H4 (cell line): ENCODE measurements at regions not wholly inside any gene's neighbourhood (a gene's known extent, or its start where the extent isn't known, plus 50 kb on each side); places are given as distances from the start of the nearest gene placed in this dataset.

Experiments
- DNase-seq: peaks from one replicate; pipeline ENCODE4 v3.0.0-alpha.2; 2015; ENCODE audit warnings: low spot score

DNA sequence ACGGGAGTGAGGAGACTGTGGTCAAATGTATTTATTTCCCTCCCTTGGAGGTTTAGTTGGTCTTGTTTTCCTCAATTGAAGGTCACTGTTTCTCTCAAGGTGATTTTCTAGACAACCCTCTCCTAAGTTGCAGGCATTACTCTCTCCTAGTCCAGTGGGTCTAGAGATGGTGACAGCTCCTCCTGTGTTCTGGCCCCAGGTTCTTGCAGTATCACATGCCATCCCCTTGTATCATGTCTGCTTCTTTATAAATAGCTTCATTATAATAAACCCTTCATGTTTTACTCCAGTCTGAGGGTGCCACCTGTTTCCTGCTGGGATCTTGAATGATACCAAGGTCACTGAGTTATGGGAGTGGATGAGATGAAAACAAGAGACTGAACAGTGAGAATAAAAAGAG, 208.0 kb upstream of the KCNN2 start:
- DNase-seq: no peak

- DNase-seq: no peak
Observed at GRCh38 chr5:114166081-114166480, 195.8 kb upstream of the KCNN2 start.

- no peak for DNase-seq
Observed at GRCh38 chr5:114174131-114174530, 187.7 kb upstream of the KCNN2 start.

GRCh38 chr5:114174837-114175236, 187.0 kb upstream of the KCNN2 start:
- no peak for DNase-seq

- no peak for DNase-seq
Observed at GRCh38 chr5:114176356-114176755, 185.5 kb upstream of the KCNN2 start.

- no peak for DNase-seq
Observed at GRCh38 chr5:114179134-114179533, 182.7 kb upstream of the KCNN2 start.

GRCh38 chr5:114184006-114184405, 177.9 kb upstream of the KCNN2 start:
- DNase-seq: no peak

GRCh38 chr5:114185274-114185673, 176.6 kb upstream of the KCNN2 start:
- peak; percentile 64 for DNase-seq

GRCh38 chr5:114191441-114191840, 170.4 kb upstream of the KCNN2 start:
- DNase-seq: no peak

GRCh38 chr5:114192108-114192507, 169.8 kb upstream of the KCNN2 start:
- DNase-seq: peak; percentile 11

DNA sequence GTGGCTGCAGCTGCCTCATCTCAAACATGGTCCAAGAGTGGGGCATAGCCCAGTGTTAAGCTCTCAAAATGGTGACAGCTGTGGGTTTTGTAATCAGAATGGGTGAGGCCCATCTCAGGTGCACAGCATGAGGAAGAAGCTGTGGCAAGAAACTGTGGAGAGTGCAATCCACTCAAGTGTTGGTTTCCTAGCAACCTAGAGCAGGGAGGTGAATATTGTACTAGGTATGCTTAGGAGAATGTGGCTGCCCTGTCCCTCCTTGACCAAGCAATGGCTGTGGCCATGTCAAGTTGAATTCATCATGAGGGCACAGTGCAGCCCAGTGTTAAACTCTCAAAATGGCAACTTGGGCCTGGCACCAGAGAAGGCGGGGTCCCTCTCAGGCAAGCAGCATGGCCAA, 160.5 kb upstream of the KCNN2 start:
- DNase-seq: no peak

DNA sequence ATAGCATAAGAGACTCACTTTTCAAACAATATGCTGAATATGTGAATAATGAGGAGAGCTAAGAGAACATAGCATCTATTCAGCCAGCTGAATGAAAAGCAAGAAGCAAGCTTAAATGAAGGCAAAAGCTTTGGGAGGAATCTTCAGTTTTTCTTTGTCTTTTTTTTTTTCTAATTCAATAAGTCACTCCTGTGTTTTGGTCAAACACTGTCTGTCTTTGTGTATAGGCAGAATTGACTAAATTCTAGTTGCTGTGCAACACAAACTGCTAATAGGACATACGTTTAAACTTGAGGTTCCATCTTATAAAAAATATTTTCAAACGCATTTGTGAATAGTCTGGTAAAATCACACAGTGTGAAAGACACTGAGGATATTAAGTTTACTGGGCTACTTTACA, 156.9 kb upstream of the KCNN2 start:
- DNase-seq: no peak

- DNase-seq: no peak
Observed at GRCh38 chr5:114206640-114207039, 155.2 kb upstream of the KCNN2 start.

DNA sequence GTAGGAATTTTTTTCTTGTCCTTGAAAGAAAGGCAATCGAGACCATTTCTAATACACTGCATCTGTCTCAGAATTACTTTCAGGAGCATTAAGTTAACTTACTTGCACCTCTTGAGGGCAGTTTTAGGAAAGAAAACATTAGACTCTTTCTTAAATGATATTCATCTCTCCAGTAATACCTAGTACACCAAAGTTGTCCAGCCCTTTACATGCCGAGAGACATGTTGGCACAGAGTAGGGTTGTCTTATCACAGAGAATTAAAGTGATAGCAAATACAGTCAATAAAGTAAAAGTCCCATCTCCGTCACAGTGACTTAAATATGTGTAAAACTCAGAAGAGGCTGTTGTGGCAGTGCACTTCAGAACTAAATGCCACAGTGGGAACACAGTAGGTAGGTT, 154.3 kb upstream of the KCNN2 start:
- DNase-seq: no peak

- no peak for DNase-seq
Observed at GRCh38 chr5:114208120-114208519, 153.8 kb upstream of the KCNN2 start.

DNA sequence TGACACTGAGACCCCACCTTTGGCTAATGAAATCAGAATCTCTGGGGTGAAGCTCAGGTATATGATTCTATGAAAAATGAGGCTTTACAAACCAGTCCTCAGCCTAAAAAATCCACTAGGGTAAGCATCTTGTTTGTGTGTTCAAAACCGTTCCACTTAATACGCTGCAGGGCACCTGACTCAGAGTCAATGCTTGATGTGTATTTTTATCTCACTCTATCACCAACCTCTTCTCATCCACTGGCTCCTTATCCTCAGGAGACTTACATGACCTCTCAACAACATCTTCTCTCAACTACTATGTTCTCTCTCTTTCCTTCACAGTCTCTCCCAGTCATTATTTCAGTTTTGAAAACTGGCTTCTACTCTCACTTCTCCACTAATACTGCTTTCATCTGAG, 153.3 kb upstream of the KCNN2 start:
- DNase-seq: no peak

DNA sequence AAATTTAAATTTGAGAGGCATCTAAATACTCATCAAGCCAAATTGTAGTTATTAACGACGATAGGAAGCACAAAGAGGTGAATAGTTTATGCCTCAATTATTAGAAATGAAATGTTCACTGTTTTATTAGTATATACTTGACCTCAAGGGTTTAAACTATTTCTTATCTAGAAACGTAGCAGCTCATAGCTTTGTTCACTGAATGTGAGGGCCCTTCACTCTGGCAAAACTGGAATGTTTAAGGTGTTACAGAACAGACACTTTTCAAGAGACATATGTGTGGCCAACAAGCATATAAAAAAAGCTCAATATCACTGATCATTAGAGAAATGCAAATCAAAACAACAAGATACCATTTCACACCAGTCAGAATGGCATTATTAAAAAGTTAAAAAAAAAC, 151.2 kb upstream of the KCNN2 start:
- no peak for DNase-seq

DNA sequence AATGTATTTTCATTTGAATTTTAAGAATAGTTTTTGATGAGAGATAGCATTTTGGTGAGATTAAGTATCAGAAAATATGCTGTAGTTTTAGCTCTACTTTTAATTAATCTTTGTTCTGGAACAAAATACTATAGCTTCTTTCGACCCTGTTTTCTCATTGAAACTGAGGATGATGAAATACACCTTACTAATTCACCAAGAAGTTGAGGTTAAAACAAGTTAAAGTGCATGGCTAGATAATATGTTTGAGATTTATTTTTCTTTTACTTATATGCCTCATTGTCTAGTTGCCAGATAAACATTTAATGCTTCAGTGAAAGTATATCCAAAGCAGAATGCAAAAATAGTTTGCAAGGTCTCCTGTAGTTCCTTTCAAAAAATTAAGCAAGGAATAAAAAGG, 140.1 kb upstream of the KCNN2 start:
- no peak for DNase-seq

GRCh38 chr5:114223866-114224265, 138.0 kb upstream of the KCNN2 start:
- peak; percentile 33 for DNase-seq

DNA sequence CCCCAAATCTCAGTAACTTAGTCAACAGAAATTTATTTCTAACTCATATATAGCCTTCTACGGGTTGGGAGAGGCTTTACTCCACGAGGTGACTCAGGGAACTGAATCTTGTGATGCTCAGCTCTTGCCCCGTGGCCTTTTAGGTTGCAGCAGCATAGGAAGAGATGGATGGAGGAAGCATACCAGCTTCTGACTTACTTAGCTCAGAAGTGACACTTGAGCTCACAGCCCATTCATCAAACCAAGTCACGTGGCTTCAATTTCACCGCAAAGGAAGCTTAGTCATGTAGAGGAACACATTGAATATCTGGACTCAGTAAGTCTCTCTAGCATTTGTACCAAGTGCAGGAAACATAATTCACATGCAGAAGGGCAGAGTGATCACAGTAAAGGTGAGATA, 124.1 kb upstream of the KCNN2 start:
- peak; percentile 87 for DNase-seq

- DNase-seq: no peak
Observed at GRCh38 chr5:114238771-114239313, 123.0 kb upstream of the KCNN2 start.

GRCh38 chr5:114243281-114243971, 118.4 kb upstream of the KCNN2 start:
- DNase-seq: peak; percentile 78

- no peak for DNase-seq
Observed at GRCh38 chr5:114243972-114244317, 117.9 kb upstream of the KCNN2 start.

GRCh38 chr5:114249823-114250222, 112.0 kb upstream of the KCNN2 start:
- DNase-seq: no peak
